PFSK-1 (cell line): ENCODE measurements at regions not wholly inside any gene's neighbourhood (a gene's known extent, or its start where the extent isn't known, plus 50 kb on each side); places are given as distances from the start of the nearest gene placed in this dataset.

Source experiments
- POLR2AphosphoS5 ChIP-seq: IDR thresholded peaks from 2 replicates; pipeline ENCODE4 v1.6.1; 2012; ENCODE audit warnings: low read depth, mild to moderate bottlenecking, control low read depth, low read length, moderate library complexity
- TAF1 ChIP-seq: IDR thresholded peaks from 2 replicates; pipeline ENCODE4 v1.6.1; 2012; ENCODE audit warnings: low read length, control low read depth, borderline replicate concordance; ENCODE audit not compliant: insufficient read depth
- TF ChIP-seq, protein P1 (sequence below), 2 experiments: IDR thresholded peaks; 2 replicates each; pipeline versions ENCODE4 v1.6.1 to v1.8.0; 2011 to 2012; ENCODE audit warnings: low read depth in 2 of 2, low read length in 2 of 2, control low read depth in 1 of 2, inconsistent platforms in 1 of 2, mild to moderate bottlenecking in 1 of 2, moderate library complexity in 1 of 2; ENCODE audit not compliant: insufficient read depth in 1 of 2

DNA sequence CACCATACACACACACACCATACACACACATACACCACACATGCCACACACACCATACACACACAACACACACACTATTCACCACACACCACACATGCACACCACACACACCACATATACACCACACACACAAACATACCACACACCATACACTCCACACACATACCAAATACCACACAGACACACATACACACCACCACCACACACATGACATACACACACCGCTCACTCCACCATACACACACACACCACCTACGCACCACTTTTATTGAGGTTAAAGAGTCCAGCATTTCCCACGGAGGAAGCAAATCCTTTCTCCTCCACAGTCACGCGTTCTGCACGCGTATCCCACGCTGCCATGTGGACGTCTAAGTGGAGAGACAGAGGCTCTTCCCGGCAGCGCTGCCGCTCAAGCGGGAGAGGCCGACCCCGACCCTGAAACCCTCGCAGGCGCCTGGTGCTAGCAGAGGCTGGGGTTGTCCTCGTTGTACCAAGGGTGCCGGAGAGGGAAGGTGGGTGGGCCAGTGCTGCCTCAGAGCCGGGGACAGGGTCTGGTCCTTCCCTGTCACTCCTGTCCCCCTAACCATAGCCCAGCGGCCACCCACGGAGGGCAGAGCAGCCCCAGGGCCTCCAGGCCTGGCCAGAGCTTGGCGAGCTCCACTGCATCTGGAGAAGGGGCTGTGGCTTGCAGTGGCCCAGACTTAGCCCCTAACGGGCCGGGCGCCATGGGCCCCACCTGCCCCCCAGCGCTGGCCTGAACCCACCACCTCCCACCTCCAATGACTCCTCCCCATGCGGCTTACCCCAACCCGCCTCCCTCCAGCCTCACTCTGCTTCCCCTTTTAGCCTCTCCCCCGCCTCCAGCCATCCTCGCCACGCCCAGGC lies 1495.0 kb downstream of the BRD1 start:
- no peak for TF ChIP-seq POLR2AphosphoS5
- TF ChIP-seq, protein P1, sequence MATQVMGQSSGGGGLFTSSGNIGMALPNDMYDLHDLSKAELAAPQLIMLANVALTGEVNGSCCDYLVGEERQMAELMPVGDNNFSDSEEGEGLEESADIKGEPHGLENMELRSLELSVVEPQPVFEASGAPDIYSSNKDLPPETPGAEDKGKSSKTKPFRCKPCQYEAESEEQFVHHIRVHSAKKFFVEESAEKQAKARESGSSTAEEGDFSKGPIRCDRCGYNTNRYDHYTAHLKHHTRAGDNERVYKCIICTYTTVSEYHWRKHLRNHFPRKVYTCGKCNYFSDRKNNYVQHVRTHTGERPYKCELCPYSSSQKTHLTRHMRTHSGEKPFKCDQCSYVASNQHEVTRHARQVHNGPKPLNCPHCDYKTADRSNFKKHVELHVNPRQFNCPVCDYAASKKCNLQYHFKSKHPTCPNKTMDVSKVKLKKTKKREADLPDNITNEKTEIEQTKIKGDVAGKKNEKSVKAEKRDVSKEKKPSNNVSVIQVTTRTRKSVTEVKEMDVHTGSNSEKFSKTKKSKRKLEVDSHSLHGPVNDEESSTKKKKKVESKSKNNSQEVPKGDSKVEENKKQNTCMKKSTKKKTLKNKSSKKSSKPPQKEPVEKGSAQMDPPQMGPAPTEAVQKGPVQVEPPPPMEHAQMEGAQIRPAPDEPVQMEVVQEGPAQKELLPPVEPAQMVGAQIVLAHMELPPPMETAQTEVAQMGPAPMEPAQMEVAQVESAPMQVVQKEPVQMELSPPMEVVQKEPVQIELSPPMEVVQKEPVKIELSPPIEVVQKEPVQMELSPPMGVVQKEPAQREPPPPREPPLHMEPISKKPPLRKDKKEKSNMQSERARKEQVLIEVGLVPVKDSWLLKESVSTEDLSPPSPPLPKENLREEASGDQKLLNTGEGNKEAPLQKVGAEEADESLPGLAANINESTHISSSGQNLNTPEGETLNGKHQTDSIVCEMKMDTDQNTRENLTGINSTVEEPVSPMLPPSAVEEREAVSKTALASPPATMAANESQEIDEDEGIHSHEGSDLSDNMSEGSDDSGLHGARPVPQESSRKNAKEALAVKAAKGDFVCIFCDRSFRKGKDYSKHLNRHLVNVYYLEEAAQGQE (IDR thresholded peaks at IDR 0.05; ENCODE audit: insufficient read depth in 1 of 2, low read depth in 2 of 2, low read length in 2 of 2), result no peak
- no peak for TF ChIP-seq TAF1
